ENCODE measurements at regions not wholly inside any gene's neighbourhood (a gene's known extent, or its start where the extent isn't known, plus 50 kb on each side); places are given as distances from the start of the nearest gene placed in this dataset.

- TF ChIP-seq EZH2 (IDR thresholded peaks at IDR 0.05; ENCODE audit: low read length, missing control alignments), result no peak
- no peak for TF ChIP-seq CTCF (conservative IDR thresholded peaks at IDR 0.05 in 1 of 2, IDR thresholded peaks at IDR 0.05 in 1 of 2; ENCODE audit: low read depth in 1 of 2, low read length in 2 of 2)
These were observed 334.0 kb downstream of the PSAT1 start for GRCh38 chr9:78630966-78631365.
